Adrenal gland (tissue), 5 donors: ENCODE measurements at regions not wholly inside any gene's neighbourhood (a gene's known extent, or its start where the extent isn't known, plus 50 kb on each side); places are given as distances from the start of the nearest gene placed in this dataset.
"Not testable (repeated sequence)": the region's sequence is repeated elsewhere in the genome, so short reads cannot be mapped to it uniquely, and the experiment has no call there.

Experiments
- POLR2A ChIP-seq, 2 donors: fragments of 450-650 bp; IDR thresholded peaks; one replicate each; pipeline ENCODE4 v1.6.1; 2017; ENCODE audit warnings: antibody characterized with exemption in 2 of 2, mild to moderate bottlenecking in 2 of 2, moderate library complexity in 1 of 2
- TF ChIP-seq, protein P1 (sequence below), 6 experiments: fragments of 450-650 bp in 4 of 6; fragments of 200-600 bp in 2 of 6; sonication (generic) in 1 of 6; IDR thresholded peaks; 1 replicate in 5 of 6; 2 replicates in 1 of 6; pipeline versions ENCODE4 v1.5.1 to v1.8.0; 2016 to 2021; ENCODE audit warnings: antibody characterized with exemption in 6 of 6, mild to moderate bottlenecking in 2 of 6, moderate library complexity in 1 of 6
- donor health status: DM: no; HTN: no; CAD: no.

DNA sequence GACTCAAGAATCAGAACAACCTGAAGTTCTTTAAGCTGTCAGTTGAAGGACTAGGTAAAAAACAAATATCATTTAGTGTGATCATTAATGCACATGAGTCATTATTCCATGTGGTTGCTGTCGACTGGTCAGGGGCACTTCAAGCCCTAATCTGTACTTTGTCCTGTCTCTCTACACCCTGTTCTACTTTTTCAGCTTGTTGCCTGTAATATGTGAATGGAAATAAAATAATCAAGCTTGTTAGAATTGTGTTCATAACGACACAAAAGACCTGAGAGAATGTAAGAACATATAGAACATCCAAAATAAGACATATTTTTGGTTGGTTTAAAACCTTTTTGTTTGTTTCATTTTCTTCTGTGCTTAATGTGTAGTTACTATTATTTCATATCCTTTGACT is 87.4 kb upstream of the NBPF9 start:
- TF ChIP-seq, protein P1, sequence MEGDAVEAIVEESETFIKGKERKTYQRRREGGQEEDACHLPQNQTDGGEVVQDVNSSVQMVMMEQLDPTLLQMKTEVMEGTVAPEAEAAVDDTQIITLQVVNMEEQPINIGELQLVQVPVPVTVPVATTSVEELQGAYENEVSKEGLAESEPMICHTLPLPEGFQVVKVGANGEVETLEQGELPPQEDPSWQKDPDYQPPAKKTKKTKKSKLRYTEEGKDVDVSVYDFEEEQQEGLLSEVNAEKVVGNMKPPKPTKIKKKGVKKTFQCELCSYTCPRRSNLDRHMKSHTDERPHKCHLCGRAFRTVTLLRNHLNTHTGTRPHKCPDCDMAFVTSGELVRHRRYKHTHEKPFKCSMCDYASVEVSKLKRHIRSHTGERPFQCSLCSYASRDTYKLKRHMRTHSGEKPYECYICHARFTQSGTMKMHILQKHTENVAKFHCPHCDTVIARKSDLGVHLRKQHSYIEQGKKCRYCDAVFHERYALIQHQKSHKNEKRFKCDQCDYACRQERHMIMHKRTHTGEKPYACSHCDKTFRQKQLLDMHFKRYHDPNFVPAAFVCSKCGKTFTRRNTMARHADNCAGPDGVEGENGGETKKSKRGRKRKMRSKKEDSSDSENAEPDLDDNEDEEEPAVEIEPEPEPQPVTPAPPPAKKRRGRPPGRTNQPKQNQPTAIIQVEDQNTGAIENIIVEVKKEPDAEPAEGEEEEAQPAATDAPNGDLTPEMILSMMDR (IDR thresholded peaks at IDR 0.05) = not testable (repeated sequence)
- not testable (repeated sequence) for TF ChIP-seq POLR2A (IDR thresholded peaks at IDR 0.05)
